Right kidney (tissue), 1 donor: ENCODE measurements at regions not wholly inside any gene's neighbourhood (a gene's known extent, or its start where the extent isn't known, plus 50 kb on each side); places are given as distances from the start of the nearest gene placed in this dataset.

Experiments used
- DNase-seq: peaks from one replicate; pipeline ENCODE4 v3.0.0-alpha.2; 2016

DNA sequence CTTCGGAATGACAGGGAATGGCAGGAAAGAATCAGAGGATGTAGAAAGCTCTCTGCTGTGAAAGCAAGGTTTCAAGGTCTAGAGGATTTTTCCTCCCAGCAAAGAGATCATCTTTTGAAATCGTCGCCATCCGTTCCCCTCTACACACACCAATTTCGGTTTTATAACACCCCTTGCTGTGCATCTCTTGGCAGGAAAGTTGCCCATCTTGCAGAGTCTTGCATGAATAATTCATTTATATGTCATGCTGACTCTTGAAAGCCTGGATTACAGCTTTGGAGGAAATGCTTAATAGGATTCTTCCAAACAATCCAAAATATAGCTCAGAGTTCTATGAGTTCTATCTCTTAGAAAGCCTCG lies 262.7 kb downstream of the CHL1 start:
- no peak for DNase-seq

DNA sequence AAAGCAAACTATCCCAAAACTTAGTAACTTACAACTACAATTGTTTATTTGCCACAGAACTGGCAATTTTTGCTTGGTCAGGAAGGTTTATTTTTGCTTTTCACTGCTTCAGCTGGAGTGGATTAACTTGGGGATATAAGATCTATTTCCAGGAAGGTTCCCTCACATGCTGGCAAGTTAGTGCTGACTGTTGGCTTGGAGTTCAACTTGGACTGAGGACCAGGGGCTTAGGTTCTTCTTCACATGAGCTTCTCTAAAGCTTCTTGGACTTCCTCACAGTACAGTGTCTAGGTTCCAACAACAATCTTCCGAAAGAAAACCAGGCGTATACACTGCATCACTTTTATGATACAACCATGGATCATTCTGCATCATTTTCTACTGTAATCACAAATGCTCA lies 264.4 kb downstream of the CHL1 start:
- no peak for DNase-seq

DNA sequence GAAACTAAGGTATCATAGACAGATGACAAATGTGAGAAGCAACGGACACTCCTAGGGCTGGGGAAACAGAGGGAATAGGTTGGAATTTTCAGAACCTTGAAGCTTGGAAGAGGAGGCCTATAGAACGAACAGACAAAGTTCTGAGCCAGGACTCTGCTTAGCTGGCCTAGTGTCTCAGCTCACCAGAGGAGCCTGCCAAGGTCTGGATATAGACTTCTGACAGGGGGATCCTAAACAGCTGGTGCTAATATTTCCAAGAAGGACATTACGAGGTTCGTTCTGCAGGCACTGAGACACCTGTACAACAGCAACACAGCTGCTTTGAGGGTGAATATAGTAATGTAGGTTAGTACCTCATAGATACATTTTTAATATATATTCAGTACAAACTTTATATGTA lies 266.3 kb downstream of the CHL1 start:
- DNase-seq, result no peak

DNA sequence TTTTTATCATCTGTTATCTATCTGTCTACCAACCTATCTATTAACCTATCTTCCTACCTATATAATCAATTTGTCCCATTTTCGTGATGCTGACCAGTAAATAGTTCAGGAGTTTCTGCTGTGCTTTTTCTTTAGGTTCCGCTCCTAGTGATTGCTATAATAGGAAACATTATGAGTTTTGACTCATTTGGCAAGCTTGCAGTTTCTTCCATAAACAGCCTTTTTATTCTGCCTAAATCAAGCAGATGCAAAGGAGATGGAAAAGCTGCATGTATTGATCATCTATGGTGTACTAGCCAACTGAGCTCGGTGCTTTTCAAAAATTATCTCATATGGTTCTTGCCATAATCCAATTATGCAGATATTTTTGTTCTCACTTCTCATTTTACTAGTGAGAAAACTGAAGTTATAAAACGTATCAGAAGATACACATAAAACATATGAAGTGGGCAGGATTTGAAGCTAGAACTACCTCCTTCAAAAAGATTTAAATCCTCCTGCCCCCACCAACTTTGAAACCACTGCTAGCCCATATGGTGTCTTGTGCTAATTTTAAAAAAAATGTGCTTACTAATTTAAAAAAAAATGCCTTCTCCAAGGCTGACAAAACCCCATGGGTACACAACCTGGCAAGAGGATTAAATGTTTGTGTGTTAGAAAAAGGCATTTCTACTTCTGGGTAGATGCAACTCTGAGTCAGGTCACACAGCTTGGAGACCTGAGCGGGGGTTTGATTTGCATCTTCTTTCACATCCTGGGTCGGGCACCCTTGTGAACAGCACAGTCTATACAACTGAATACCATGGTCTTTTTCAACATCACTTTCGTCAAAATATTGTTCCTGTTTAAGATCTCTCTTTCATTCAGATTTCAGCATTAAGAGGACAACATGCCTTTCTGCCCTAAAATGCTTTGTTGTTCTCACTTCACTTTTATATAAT lies 267.0 kb downstream of the CHL1 start:
- no peak for DNase-seq

DNA sequence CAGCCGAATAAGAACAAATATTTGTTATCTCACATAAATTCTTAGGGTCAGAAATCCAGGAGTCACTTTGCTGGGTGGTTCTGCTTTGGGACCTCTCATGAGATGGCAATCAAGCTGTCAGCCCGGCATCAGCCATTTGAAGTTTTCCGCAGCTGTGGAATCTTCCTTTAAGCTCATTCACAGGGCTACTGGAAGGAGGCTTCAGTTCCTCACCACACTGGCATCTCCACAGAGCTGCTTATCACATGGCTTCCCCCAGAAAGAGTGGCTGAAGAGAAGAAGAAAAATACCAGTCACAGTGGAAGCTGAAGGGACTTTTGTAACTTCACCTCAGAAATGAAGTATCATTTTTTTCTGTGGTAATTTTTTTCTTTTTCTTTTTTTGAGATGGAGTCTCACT lies 267.7 kb downstream of the CHL1 start:
- DNase-seq, result no peak

DNA sequence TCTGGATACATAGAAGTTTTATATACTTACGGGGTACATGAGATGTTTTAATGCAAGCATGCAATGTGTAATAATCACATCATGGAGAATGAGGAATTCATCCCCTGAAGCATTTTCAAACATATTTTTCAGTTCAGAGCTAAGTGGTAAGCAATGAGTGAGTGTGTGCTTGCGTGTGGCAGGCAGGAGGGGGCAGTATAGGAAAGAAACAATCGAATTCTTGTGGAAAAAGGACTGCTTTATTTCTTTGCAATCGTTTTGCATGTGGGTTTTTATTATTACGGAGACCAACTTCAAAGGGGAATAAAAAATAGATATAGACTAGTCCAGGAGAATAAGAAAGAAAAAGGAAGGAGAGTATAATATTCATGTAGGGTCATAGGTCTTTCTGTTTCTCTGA lies 271.6 kb downstream of the CHL1 start:
- DNase-seq, result no peak

DNA sequence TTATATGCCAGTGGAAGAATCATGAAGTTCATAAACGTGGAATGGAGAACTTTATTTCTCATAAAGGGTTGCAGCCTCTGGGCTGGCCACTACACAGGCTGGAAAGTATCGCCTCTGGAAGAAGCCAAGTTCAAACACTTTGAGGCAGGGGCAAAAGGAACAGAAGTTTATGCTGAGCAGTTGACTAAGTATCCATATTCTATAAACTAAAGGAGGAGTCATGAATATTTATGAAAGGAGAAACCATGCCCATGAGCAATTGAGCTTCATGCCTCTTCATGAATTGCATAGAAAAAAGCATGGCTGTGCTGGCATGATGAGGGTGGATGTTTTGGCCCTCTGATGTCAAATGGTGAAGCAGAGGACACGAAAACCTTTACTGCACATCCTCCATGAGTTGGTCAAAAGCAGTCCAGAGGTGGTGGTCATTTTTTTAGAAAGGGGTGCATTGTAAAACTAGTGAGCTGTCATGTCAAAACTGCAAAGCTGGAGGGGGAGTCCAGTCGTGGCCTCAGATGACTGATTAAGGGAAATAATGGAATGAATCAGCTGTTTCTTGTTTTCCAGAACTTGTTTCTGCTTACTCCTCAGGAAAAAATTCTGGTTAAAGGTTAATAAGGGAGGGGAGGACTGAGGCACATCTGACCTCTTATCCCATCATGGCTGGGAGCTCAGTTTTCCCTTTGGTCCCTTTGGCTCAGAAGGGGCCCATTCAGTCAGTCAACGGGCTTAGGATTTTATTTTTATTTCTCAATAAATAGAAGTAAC lies 276.7 kb downstream of the CHL1 start:
- DNase-seq, result no peak

DNA sequence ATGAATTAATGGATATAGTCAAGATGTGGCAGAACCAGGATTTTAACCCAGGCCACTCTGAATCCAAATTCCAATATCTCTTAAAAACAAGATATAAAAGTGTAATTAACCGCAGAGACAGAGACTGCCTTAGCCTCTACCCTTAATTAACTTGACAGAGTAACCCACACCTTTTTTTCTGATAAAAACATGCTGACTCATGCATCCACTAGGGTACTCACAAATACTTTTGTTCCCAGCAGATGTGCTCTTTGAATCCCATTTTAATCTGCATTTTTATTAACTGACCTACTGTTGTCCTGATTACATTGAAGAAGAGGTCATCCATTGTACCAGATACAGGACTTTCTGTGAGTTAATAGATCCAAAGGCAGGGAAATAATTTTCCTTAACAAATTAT lies 278.3 kb downstream of the CHL1 start:
- no peak for DNase-seq

DNA sequence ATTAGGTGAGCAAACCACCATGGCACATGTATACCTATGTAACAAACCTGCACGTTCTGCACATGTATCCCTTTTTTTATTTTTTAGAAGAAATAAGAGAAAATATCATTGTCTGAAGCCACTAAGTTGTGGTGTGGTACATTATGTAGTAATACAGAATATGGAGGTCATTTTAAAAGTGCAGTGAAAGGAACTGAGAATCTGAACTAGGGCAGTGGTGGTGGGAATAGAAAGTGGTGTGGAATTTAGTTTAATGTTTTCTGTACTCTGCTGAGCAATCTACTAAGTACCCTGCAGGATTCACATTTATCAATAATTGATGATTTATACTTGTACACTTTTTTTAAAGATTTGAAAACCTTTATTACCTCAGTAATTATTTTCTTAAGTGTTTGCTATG lies 283.5 kb downstream of the CHL1 start:
- no peak for DNase-seq

DNA sequence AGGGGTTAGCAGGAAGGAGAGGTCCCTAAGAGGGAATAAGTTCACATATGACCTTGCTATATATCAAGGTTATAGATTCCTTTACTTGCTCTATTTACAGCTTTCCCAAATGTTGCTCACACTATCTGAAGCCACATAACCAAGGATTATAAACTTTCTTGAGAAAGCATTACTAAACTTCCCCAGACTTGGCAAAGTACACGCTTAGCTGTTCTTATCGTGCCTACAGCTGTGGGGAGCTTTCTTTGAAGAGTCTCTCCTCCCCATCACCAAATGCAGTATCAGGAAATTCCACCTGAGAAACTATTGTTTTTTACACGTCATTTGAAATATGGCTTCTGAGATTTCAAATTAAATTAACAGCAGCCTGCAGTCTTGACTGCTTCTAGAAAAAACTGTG lies 284.5 kb downstream of the CHL1 start:
- DNase-seq, result no peak

DNA sequence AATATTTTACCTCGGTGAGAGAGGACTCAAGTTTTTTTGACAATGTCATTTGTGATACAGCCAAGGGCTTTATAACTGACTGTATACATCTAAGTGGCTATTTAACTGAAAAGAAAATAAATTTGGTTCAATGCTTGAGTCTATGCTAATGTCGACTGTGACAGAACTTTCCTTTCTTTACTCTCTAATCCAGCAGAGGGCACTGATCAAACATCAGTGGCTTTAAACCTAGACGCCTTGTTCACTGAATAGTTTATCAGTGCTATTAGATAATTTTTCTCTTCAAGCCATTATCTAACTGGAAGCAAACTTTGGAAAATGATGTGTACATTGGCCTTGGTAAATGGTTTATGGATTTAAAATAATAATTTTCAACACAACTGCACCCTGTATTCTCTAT lies 285.1 kb downstream of the CHL1 start:
- DNase-seq, result no peak

DNA sequence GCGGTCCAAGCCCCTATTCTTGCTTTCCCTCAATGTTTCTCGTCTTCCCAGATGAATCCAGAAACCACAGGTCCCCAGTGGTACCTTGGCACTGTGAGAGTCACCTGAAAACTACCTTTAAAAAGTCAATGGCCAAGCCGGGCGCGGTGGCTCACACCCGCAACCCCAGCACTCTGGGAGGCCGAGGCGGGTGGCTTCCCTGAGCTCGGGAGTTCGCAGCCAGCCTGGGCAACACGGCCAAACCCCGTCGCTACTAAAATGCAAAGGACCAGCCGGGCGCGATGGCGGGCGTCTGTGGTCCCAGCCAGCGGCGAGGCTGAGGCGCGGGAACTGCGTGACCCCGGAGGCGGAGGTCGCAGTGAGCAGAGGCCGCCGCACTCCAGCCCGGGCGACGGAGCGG lies 285.9 kb downstream of the CHL1 start:
- DNase-seq, result no peak

DNA sequence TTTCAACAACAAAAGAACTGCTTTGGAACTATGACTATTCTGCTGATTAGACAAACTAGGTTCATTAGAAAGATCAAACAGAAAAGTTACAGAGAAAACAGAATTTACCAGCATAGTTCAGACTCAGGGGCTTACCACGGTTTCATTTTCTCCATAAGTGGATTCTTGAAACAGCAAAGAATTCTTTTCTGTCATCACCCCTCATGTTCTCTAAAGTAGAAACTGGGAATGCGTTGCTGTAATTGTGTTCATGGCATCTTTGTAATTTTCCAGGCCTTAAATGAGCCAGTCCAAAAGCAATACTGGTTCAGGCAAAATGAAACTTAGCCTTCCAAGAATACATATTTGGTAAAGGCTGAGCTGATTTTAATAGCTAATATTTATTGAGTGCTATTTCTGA lies 287.8 kb downstream of the CHL1 start:
- no peak for DNase-seq

DNA sequence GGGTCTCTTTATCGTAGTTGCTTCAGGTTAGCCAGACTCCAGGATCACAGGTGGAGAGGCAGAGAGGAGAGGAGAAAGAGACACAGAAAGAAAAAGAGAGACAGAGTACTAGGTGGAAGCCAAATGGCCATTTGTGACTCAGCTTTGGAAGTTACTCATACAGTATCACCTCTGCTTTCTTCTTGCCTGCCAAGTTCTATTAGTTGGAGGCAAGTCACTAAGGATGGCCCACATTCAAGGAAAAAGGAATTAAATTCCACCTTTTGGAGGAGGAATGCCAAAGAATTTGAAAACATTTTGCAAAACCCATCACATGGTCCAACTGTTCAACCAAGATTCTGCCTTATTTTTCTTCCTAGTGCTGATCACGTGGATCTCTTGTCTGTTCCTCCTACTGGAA lies 291.1 kb downstream of the CHL1 start:
- no peak for DNase-seq

DNA sequence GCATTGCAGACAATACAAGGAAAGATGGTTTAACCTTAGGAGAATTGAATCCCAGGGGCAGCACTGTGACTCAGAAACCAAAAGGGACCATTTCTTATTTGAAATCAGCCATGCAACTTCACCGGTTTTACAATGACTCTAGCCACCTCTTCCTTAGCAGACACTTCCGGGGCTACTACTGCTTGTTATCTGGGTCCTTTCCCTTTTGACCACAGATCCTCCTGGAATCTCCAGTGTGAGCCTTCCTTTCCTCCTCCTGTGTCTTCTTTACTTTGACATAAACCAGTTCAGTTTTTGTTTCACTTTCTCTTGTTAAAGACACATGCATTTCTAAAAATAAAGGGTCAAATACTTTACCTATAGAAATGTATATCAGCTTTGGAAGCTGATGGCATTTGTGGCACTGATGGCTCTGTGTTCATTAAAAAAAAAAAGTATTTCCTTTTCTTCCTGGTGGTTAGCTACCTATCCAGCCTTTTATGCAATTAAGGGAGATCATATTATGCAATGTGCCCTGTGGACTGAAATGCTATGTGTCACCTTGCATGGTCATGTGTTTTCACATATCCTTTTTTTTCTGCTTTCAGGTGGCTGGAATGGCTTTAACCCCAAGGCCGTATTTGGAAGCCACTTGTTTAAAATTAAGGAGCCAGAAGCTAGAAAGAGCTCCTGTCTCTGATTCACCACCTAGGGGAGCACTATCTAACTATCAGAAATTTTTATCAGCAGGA lies 296.2 kb downstream of the CHL1 start:
- DNase-seq, result no peak

DNA sequence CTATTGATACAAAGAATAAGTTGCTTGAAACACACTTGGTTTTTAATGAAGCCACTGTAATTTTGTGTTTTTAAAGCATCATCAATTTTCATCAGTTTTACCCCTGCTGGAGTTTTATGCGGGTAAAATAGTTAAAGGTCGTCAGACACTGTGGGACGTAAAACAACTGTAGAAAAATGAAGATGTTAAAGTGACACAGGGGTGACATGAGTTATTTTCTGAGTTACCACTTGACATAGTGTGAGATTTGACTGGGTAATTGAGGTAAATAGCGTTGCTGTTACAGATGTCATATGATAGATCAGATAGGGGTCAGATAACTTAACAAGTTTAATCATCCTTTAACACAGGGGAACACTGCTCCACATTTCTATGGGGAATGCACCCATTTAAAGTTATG lies 297.6 kb downstream of the CHL1 start:
- no peak for DNase-seq

DNA sequence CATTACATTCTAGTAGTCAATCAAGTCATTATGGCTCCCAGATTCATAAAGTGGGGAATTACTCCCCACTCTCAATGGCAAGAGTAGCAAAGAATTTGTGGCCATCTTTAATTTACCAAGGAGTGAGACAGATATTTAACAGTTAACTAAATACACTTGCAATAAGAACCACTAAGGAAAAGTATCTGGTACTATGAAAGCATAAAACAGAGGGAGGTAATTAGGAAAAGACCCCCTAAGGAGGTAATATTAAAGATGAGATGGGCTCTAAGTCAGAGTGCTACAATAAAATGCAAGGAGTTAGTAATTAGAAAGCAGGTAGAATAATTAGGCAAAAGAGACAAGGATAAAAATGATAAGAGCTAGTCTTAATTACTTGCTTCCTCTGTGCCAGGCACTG lies 301.9 kb downstream of the CHL1 start:
- DNase-seq, result no peak

DNA sequence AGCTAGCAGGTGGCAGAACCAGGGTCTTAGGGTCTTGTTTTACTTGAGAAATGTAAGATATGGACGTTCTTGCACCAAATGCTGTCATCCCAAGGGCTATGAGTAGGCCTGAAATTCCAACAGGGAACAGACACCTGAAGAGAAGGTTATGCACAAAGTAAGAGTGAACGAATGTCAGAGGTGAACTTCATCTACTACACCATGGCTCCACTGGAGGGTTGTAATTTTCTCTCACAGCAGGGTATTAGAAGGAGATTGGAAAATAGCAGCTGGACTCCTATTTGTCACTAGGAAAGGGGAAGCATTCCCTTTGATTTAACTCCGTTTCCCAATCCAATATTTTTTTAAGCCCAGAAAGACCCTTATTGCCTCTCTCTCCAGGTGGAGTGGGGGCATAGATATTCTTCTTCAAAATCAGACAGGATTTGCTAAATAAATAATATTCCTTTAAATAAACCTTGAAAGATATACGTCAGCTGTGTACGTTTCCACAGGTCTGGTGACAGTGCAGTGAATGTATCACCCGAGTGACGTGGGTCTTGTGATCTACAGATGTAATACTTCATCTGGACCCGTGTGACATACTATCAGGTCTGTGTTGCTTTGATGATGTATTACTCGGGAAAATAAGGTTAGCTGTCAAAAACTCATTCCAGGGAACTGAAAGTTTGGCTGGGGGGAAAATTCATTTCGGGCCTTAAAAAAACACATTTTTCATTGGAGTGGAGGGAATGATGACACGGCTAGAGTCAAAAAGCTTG lies 302.6 kb downstream of the CHL1 start:
- DNase-seq, result no peak

DNA sequence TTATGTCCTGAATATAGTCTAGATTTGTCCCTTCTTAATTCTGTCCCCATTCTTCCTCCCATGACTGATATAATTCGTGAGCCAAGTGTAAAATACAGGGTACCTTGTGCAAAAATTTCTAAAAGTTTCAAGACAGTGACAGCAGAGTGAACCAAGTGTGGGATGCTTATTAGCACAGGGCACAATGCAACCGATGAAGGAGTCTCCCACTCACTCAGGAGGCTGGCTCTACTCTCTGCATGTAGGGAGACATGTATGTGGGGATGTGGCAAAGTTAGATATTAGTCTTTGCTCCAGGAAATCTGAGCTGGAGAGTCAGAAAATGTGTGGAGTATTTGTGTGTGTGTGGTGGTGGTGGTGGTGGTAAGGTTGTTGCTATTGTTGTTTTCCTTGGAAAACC lies 305.9 kb downstream of the CHL1 start:
- no peak for DNase-seq

DNA sequence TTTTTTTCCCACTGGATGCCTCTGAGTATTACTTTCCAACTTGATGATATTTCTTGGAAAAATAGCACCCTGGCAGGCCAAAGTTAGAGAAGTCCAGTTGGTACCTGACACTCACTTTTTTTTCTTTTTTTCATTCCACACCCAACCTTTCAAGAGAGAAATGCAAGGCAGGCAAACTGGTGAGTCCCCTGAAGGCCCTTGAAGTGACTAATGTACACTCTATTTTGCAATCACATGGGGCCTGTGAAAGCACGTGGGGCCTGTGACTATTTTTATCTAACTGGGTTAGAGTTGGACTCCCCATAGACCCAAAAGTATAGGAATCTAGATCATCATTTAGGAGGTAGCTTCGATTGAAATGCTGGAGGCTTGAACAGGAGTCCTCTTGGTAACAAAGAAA lies 316.7 kb downstream of the CHL1 start:
- no peak for DNase-seq

DNA sequence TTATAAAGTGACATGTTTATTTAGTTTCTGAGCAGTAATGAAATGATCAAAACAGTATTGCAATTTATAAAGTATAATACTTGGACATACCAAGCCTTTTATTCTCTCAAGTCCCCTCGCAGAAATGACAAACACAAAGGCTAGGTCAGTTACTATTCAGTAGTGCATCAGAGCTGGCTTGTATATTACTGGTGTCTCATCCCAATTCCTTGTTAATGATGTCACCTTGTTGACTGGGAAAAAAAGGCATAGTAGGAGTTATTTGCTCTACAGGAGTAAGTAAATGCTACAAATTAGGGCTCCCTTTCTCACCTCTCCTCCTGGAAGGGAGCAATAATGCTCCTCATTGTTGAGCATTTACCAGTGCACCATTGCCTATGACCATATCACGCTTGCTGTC lies 317.6 kb downstream of the CHL1 start:
- DNase-seq, result no peak

DNA sequence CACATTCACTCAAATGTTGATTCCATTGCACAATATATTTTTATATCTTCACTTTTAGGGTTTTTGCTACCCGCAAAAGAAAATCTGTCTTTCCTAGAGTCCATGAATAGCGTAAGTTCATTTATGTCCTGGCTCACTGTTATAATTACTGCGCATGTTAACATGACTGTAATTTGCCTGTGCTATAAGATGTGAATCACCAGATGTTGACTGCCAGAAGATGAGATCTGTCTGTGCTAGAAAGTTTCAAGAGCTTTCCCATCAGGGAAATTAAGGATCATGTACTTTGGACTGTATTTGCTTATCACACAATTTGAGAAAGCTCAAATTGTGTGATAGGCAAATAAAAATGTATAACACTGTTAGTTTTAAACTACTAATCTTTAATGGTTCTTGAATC lies 322.5 kb downstream of the CHL1 start:
- DNase-seq, result no peak

DNA sequence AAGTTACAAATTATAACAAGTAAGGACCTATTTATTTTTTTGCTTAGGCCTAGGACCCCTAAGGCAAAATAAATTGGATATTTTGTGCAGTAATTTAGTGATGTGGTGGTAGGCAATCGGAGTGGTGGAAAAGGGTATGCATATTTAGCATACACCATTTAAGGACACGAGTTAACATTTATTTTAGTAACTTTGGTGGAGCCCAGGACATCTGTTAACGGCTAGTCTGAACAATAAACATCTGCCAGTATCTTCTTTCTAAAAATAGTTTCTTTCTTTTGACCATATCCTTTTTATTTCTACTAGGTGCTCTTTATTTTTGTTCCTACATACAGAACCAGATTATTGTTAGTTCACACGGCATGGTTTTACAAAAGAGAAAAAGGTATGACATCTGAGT lies 326.3 kb downstream of the CHL1 start:
- no peak for DNase-seq
